ENCODE measurements at regions not wholly inside any gene's neighbourhood (a gene's known extent, or its start where the extent isn't known, plus 50 kb on each side); places are given as distances from the start of the nearest gene placed in this dataset.

DNA sequence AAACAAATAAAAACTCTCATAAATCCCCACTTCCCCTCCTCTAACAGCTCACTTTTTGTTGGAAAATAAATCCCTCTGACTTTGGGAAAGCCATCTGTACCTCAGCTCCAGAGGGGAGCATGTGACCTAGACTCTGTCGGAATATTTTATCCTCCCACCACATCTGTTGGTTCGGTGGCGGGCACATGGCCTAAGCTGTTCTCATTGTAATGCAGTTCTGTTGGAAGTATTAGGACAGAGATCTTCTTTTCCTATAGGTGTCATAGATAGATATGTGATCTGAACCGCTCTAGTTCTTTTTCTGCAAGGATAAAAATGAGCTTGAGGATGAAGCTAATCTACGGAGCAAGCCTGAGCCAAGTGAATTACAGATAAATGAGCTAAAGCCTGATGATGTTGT lies 50.5 kb upstream of the EPS8L3 start:
- no peak for TF ChIP-seq POLR2AphosphoS5 (IDR thresholded peaks at IDR 0.05)
- TF ChIP-seq, protein P1, sequence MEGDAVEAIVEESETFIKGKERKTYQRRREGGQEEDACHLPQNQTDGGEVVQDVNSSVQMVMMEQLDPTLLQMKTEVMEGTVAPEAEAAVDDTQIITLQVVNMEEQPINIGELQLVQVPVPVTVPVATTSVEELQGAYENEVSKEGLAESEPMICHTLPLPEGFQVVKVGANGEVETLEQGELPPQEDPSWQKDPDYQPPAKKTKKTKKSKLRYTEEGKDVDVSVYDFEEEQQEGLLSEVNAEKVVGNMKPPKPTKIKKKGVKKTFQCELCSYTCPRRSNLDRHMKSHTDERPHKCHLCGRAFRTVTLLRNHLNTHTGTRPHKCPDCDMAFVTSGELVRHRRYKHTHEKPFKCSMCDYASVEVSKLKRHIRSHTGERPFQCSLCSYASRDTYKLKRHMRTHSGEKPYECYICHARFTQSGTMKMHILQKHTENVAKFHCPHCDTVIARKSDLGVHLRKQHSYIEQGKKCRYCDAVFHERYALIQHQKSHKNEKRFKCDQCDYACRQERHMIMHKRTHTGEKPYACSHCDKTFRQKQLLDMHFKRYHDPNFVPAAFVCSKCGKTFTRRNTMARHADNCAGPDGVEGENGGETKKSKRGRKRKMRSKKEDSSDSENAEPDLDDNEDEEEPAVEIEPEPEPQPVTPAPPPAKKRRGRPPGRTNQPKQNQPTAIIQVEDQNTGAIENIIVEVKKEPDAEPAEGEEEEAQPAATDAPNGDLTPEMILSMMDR (IDR thresholded peaks at IDR 0.05), result no peak
- TF ChIP-seq EP300 (IDR thresholded peaks at IDR 0.05), result no peak
- TF ChIP-seq POLR2A (IDR thresholded peaks at IDR 0.05), result no peak
- 91 to 96% methylated on average over 5 of the region's 5 CpGs for WGBS, 2 donors
- DNase-seq, result no peak
- Histone ChIP-seq H3K27me3 (no peaks in the 10 kb centered on the region), H3K9me3 (peaks cover 0 to 9% (median 2%) of the 10 kb centered on the region in 4 donors), H3K27ac (no peak overlapping the region), H3K4me3 (no peak overlapping the region), H3K4me1 (peaks cover 13 to 29% (median 20%) of the 10 kb centered on the region in 4 donors), H3K36me3 (no peaks in the 10 kb centered on the region)
- ATAC-seq (ENCODE audit: low FRiP score in 2 of 2), result no peak

All from upper lobe of left lung (tissue), 6 donors.